ENCODE measurements at regions not wholly inside any gene's neighbourhood (a gene's known extent, or its start where the extent isn't known, plus 50 kb on each side); places are given as distances from the start of the nearest gene placed in this dataset.
A peak's percentile ranks its signal among the peaks of the same experiment; 100 is the strongest.

GRCh38 chr2:136244536-136244885 is 126.6 kb upstream of the CXCR4 start:
- Histone ChIP-seq H3K27me3 (no peaks in the 10 kb centered on the region), H3K27ac (peak overlapping the region; percentile 90), H3K4me2 (peak overlapping the region; percentile 86), H3K9ac (0 out of 2 replicates have a peak overlapping the region, but pooled peaks have one; percentile 26), H3K9me3 (no peaks in the 10 kb centered on the region; the same call in 1 of the 2 replicates), H4K20me1 (no peaks in the 10 kb centered on the region), H3K4me3 (no peak overlapping the region), H3K4me1 (peaks cover 100% of the 10 kb centered on the region), H3K36me3 (no peaks in the 10 kb centered on the region)
- TF ChIP-seq Cebpa-rat (IDR thresholded peaks at IDR 0.05) = no peak

DNA sequence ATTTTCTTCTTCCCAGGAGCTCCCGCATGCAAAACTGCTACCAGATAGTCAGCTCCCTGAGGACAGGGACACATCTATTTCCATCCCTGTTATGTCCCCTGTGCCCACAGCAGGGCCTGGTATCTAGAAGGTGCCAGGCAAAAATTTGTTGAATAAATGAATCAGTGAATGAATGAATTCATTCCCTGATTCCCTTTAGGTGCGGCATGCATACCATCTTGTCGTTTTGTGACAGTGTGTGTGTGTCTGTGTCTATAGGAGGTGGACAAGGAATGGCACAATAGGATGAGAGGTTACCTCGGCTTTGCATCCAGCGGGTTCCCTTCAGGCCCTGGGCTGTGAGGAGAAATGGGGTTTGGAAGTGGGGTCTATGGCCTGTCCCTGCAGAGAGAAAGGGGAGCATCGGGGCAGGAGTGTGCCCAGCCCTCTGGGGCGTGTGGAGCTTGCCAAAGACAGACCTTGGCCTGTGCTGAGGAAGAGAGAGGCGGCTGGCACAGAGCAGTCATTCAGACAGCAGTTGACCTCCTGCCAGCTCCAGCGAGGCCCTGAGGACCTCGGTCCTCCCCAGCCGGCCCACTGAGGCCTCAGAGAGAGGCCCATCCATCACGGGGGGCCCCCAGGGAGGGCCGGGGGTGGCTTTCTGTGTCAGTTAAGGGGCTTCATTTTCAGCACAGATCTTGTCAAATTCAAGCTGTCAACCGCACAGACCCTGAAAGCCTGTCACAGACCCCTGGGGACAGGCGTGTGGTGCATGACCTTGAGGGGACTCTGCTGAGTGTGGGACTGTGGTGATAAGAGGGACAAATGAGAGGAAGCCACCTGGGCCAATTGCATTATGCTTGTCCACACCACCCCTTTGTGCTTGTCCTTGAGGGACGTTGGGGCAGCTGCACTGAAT is 125.9 kb upstream of the CXCR4 start:
- H3K4me3 ChIP-seq = no peak overlapping the region
- 0 out of 2 replicates have a peak overlapping the region, but pooled peaks have one; percentile 26 for H3K9ac ChIP-seq
- H3K4me2 ChIP-seq = peak overlapping the region; percentile 86
- no peaks in the 10 kb centered on the region for H4K20me1 ChIP-seq
- peaks cover 100% of the 10 kb centered on the region for H3K4me1 ChIP-seq
- no peak for TF ChIP-seq Cebpa-rat (IDR thresholded peaks at IDR 0.05)
- peak overlapping the region; percentile 90 for H3K27ac ChIP-seq
- no peaks in the 10 kb centered on the region for H3K9me3 ChIP-seq
- H3K27me3 ChIP-seq = no peaks in the 10 kb centered on the region
- H3K36me3 ChIP-seq = no peaks in the 10 kb centered on the region

GRCh38 chr2:136242687-136243277 is 124.8 kb upstream of the CXCR4 start:
- Histone ChIP-seq H3K4me1 (peaks cover 100% of the 10 kb centered on the region), H3K27me3 (no peaks in the 10 kb centered on the region), H3K9ac (peak overlapping the region; percentile 17; the same call in 1 of the 2 replicates), H3K4me3 (no peak overlapping the region), H3K9me3 (no peaks in the 10 kb centered on the region), H3K4me2 (peak overlapping the region; percentile 86), H4K20me1 (no peaks in the 10 kb centered on the region), H3K36me3 (no peaks in the 10 kb centered on the region), H3K27ac (peak overlapping the region; percentile 90)
- TF ChIP-seq Cebpa-rat (IDR thresholded peaks at IDR 0.05) = no peak

GRCh38 chr2:136242100-136242499 is 124.2 kb upstream of the CXCR4 start:
- TF ChIP-seq Cebpa-rat (IDR thresholded peaks at IDR 0.05) = no peak
- Histone ChIP-seq H3K9ac (0 out of 2 replicates have a peak overlapping the region, but pooled peaks have one; percentile 17), H3K4me3 (no peak overlapping the region), H4K20me1 (no peaks in the 10 kb centered on the region), H3K4me2 (peak overlapping the region; percentile 86), H3K9me3 (no peaks in the 10 kb centered on the region), H3K4me1 (peaks cover 100% of the 10 kb centered on the region), H3K27me3 (no peaks in the 10 kb centered on the region), H3K27ac (peak overlapping the region; percentile 90), H3K36me3 (no peaks in the 10 kb centered on the region)

GRCh38 chr2:136239079-136239685 is 121.2 kb upstream of the CXCR4 start:
- Histone ChIP-seq H3K4me2 (peak overlapping the region; percentile 86), H4K20me1 (no peaks in the 10 kb centered on the region), H3K4me3 (peak overlapping the region; percentile 6; the same call in 1 of the 2 replicates), H3K9me3 (no peaks in the 10 kb centered on the region), H3K9ac (peak overlapping the region; percentile 74), H3K27me3 (no peaks in the 10 kb centered on the region), H3K27ac (peak overlapping the region; percentile 90), H3K36me3 (no peaks in the 10 kb centered on the region), H3K4me1 (peaks cover 96% of the 10 kb centered on the region)
- TF ChIP-seq Cebpa-rat (IDR thresholded peaks at IDR 0.05) = no peak

DNA sequence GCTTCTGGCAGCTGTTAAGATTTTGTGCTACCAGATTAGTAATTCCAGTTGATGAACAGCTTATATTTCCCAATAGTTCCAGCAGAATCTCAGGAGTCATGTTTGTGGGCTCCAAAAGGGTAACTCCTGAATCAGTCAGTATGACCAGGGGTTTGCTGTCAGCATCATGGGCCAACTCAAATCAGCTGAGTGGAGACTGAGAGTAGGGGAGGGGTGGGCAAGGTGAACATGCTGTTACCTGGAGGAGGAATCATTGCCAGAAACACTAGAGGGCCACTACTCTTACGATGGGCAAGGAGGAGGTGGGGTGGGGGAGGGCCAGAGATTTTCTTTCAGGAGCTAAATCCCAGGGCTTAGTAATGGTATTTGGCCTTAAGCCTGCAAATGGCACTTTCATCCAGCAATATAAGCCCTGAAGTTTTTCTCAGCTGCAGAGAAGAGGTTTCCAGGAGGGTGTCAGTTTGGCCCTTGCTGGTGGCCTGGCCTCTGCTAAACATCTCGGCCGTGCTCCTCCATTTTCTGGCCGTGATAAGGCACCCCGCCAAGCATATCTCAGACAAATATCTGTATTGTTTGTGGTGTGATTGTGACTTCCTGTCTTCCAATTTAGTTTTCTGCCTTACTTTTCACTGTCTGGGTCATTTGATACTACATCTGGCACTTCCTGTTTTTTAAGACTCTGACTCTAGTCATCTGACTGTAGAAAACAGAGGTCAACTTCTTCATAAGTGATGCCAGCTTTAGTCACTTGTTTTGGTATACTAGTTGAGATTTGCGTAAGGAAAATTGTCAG is 120.5 kb upstream of the CXCR4 start:
- H3K9me3 ChIP-seq = no peaks in the 10 kb centered on the region
- H3K27me3 ChIP-seq = no peaks in the 10 kb centered on the region
- peak overlapping the region; percentile 86 for H3K4me2 ChIP-seq
- no peaks in the 10 kb centered on the region for H3K36me3 ChIP-seq
- peaks cover 96% of the 10 kb centered on the region for H3K4me1 ChIP-seq
- no peak for TF ChIP-seq Cebpa-rat (IDR thresholded peaks at IDR 0.05)
- H3K4me3 ChIP-seq = peak overlapping the region; percentile 6; the same call in 1 of the 2 replicates
- peak overlapping the region; percentile 90 for H3K27ac ChIP-seq
- H3K9ac ChIP-seq = peak overlapping the region; percentile 74
- no peaks in the 10 kb centered on the region for H4K20me1 ChIP-seq

GRCh38 chr2:136236019-136236418 is 118.1 kb upstream of the CXCR4 start:
- TF ChIP-seq Cebpa-rat (IDR thresholded peaks at IDR 0.05) = no peak
- H3K4me2 ChIP-seq = peak overlapping the region; percentile 86
- H3K4me3 ChIP-seq = no peak overlapping the region

GRCh38 chr2:136235546-136235945 is 117.6 kb upstream of the CXCR4 start:
- no peak overlapping the region for H3K9ac ChIP-seq
- H4K20me1 ChIP-seq = no peaks in the 10 kb centered on the region
- peaks cover 91% of the 10 kb centered on the region for H3K4me1 ChIP-seq
- H3K4me2 ChIP-seq = no peak overlapping the region; the same call in 1 of the 2 replicates
- TF ChIP-seq Cebpa-rat (IDR thresholded peaks at IDR 0.05) = no peak
- H3K4me3 ChIP-seq = no peak overlapping the region
- no peak overlapping the region for H3K27ac ChIP-seq
- no peaks in the 10 kb centered on the region for H3K9me3 ChIP-seq
- no peaks in the 10 kb centered on the region for H3K36me3 ChIP-seq
- no peaks in the 10 kb centered on the region for H3K27me3 ChIP-seq

More at GRCh38 chr2:136236019-136236418, 118.1 kb upstream of the CXCR4 start:
- Histone ChIP-seq H3K4me1 (peaks cover 96% of the 10 kb centered on the region), H4K20me1 (no peaks in the 10 kb centered on the region), H3K9me3 (no peaks in the 10 kb centered on the region), H3K9ac (no peak overlapping the region), H3K36me3 (no peaks in the 10 kb centered on the region), H3K27ac (peak overlapping the region; percentile 90), H3K27me3 (no peaks in the 10 kb centered on the region)

- no peaks in the 10 kb centered on the region for H4K20me1 ChIP-seq
- TF ChIP-seq Cebpa-rat (IDR thresholded peaks at IDR 0.05) = no peak
- H3K4me1 ChIP-seq = peaks cover 78% of the 10 kb centered on the region
- no peak overlapping the region for H3K4me3 ChIP-seq
- H3K27me3 ChIP-seq = no peaks in the 10 kb centered on the region
- H3K4me2 ChIP-seq = no peak overlapping the region; the same call in 1 of the 2 replicates
- no peaks in the 10 kb centered on the region for H3K36me3 ChIP-seq
- H3K9me3 ChIP-seq = peaks cover 5% of the 10 kb centered on the region
- H3K27ac ChIP-seq = peak overlapping the region; percentile 32; the same call in 1 of the 2 replicates
- no peak overlapping the region for H3K9ac ChIP-seq
These were observed 116.3 kb upstream of the CXCR4 start for GRCh38 chr2:136234261-136234660.
